DOHH2 (cell line): ENCODE measurements at regions not wholly inside any gene's neighbourhood (a gene's known extent, or its start where the extent isn't known, plus 50 kb on each side); places are given as distances from the start of the nearest gene placed in this dataset.

Experiments used
- H3F3A ChIP-seq: fragments of 200-600 bp; sonication (generic), shearing (Covaris generic); 2 replicates; pipeline ENCODE4 v1.6.0; 2016; ENCODE audit warnings: antibody characterized with exemption, mild to moderate bottlenecking; ENCODE audit not compliant: control insufficient read depth, insufficient read depth
- H3K27ac ChIP-seq: fragments of 200-600 bp; sonication (generic); 2 replicates; pipeline ENCODE4 v1.5.1; 2014; ENCODE audit warnings: low read depth, mild to moderate bottlenecking, low read length, moderate library complexity
- H3K27me3 ChIP-seq: fragments of 200-600 bp; sonication (generic); 2 replicates; pipeline ENCODE4 v1.6.1; 2014; ENCODE audit warnings: mild to moderate bottlenecking, low read length, mixed read lengths; ENCODE audit not compliant: control insufficient read depth
- H3K36me3 ChIP-seq: fragments of 200-600 bp; sonication (generic); 2 replicates; pipeline ENCODE4 v1.6.1; 2014; ENCODE audit warnings: mild to moderate bottlenecking, low read length, moderate library complexity, mixed read lengths; ENCODE audit not compliant: control insufficient read depth
- H3K4me1 ChIP-seq: fragments of 200-600 bp; sonication (generic); 2 replicates; pipeline ENCODE4 v1.6.1; 2014; ENCODE audit warnings: mild to moderate bottlenecking, low read length, mixed read lengths; ENCODE audit not compliant: control insufficient read depth
- H3K4me2 ChIP-seq: fragments of 200-600 bp; sonication (generic); 2 replicates; pipeline ENCODE4 v1.6.0; 2014; ENCODE audit warnings: mild to moderate bottlenecking, low read length, moderate library complexity
- H3K4me3 ChIP-seq: fragments of 200-600 bp; sonication (generic); 2 replicates; pipeline ENCODE4 v1.5.1; 2014; ENCODE audit warnings: mild to moderate bottlenecking, low read length, mixed read lengths
- H3K79me2 ChIP-seq: fragments of 200-600 bp; sonication (generic); 2 replicates; pipeline ENCODE4 v1.6.1; 2014; ENCODE audit warnings: mild to moderate bottlenecking, low read length, mixed read lengths; ENCODE audit not compliant: control insufficient read depth
- H3K9me2 ChIP-seq: fragments of 200-600 bp; sonication (generic); replicated peaks from 2 replicates; pipeline ENCODE4 v1.6.1; 2014; ENCODE audit warnings: mild to moderate bottlenecking, low read length, mixed read lengths; ENCODE audit not compliant: control insufficient read depth
- H3K9me3 ChIP-seq: fragments of 200-600 bp; sonication (generic); 2 replicates; pipeline ENCODE4 v1.6.1; 2014; ENCODE audit warnings: antibody characterized with exemption, low read length, mixed read lengths; ENCODE audit not compliant: control insufficient read depth, insufficient read depth
- H4K20me1 ChIP-seq: fragments of 200-600 bp; sonication (generic); 2 replicates; pipeline ENCODE4 v1.6.0; 2014; ENCODE audit warnings: low read depth, mild to moderate bottlenecking, antibody characterized with exemption, low read length, moderate library complexity; ENCODE audit not compliant: control insufficient read depth, insufficient read depth
- EZH2phosphoT487 ChIP-seq: fragments of 200-600 bp; sonication (generic); IDR thresholded peaks from 2 replicates; pipeline ENCODE4 v1.6.1; 2017; ENCODE audit warnings: borderline replicate concordance, mild to moderate bottlenecking, antibody characterized with exemption, low read length, moderate library complexity, mixed read lengths
- TF ChIP-seq, protein P1 (sequence below): fragments of 200-600 bp; sonication (generic); IDR thresholded peaks from one replicate; pipeline ENCODE4 v1.5.1; 2014; ENCODE audit warnings: antibody characterized with exemption, mild to moderate bottlenecking, low read depth, low read length; ENCODE audit not compliant: poor library complexity, severe bottlenecking

DNA sequence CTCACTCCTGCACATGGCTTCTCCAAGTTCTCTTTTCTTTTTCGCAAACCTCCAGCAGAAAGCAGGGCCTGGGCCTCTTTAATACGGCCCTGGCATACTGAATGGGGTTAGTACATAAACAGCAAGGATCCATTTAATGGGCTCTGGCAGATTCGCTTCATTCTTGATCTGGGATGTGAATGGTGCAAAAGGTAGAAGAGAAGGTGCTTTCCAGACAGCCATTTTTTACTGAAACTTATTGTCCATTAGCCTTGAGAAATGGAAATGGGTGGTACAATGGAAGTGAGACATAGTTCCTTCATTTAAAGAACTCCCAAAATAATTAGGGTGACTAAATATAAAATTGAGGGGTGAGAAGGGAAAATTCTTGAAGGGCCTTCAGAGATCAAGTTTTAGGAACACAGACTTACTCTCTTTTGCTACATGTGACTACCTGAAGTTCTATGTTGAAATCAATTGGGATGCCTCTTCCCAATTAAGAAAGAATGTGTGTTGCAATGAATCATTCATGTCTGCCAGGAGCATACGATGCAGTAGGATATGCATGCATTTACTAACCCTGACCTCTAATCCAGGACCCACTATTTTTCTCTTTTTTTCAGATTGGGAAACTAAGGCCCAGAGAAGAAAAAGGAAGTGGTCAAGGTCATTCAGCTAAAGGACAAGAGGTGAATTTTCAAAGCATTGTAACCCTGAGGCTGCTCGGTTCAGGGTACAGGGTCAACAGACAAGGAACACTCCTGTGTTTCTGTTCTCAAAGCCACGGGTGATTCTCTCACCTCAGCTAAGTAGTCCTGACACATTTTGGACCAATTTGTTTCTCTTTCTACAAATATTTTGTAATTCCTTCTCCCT, 144.1 kb downstream of the BBOX1 start:
- no peak for TF ChIP-seq EZH2phosphoT487
- TF ChIP-seq, protein P1, sequence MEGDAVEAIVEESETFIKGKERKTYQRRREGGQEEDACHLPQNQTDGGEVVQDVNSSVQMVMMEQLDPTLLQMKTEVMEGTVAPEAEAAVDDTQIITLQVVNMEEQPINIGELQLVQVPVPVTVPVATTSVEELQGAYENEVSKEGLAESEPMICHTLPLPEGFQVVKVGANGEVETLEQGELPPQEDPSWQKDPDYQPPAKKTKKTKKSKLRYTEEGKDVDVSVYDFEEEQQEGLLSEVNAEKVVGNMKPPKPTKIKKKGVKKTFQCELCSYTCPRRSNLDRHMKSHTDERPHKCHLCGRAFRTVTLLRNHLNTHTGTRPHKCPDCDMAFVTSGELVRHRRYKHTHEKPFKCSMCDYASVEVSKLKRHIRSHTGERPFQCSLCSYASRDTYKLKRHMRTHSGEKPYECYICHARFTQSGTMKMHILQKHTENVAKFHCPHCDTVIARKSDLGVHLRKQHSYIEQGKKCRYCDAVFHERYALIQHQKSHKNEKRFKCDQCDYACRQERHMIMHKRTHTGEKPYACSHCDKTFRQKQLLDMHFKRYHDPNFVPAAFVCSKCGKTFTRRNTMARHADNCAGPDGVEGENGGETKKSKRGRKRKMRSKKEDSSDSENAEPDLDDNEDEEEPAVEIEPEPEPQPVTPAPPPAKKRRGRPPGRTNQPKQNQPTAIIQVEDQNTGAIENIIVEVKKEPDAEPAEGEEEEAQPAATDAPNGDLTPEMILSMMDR, result no peak
- H3K4me2 ChIP-seq, result no peak overlapping the region
- H3F3A ChIP-seq, result no peaks in the 10 kb centered on the region
- no peaks in the 10 kb centered on the region for H3K9me3 ChIP-seq
- no peaks in the 10 kb centered on the region for H3K79me2 ChIP-seq
- no peaks in the 10 kb centered on the region for H4K20me1 ChIP-seq
- H3K4me1 ChIP-seq, result no peaks in the 10 kb centered on the region
- H3K27me3 ChIP-seq, result peaks cover 17% of the 10 kb centered on the region
- H3K9me2 ChIP-seq, result no peaks in the 10 kb centered on the region
- H3K4me3 ChIP-seq, result no peak overlapping the region
- H3K27ac ChIP-seq, result no peak overlapping the region
- H3K36me3 ChIP-seq, result no peaks in the 10 kb centered on the region

DNA sequence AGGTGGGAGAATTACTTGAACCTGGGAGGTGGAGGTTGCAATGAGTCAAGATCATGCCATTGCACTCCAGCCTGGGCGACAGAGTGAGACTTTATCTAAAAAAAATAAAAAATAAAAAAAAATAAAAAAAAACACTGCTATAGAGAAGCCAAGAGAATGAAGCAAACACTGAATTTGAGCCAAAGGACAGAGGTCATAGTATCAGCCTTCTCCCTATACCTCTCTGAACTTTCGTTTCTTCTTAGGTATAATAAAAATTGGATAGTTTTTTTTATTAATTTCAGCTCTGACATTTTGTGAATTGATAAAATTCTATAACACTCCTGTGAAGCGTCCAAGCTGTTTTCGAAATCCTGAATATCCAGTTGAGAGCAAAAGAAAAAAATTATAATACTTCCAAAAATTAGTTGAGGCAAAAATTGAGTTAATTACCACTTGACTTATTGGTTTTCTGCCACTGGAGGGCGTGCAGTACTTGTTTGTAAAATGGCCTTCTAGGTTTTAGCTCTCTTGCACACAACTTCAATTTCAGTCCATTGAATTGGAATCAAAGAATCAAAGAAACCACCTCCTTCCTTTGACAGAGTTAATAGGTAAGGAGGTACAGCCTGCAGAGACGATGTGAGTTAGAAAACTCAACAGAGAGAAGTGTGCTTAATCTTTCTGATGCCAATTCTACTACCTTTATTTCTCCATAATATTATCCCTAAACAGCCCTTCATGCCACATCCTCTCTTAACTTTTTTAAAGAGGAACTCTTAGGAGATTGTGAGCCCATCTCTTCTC, 143.2 kb downstream of the BBOX1 start:
- Histone ChIP-seq H3K4me1 (no peaks in the 10 kb centered on the region), H3K9me2 (no peaks in the 10 kb centered on the region), H4K20me1 (no peaks in the 10 kb centered on the region), H3K27ac (no peak overlapping the region), H3K36me3 (no peaks in the 10 kb centered on the region), H3K4me2 (no peak overlapping the region), H3K79me2 (no peaks in the 10 kb centered on the region), H3F3A (no peaks in the 10 kb centered on the region), H3K4me3 (no peak overlapping the region), H3K9me3 (no peaks in the 10 kb centered on the region), H3K27me3 (peaks cover 17% of the 10 kb centered on the region)
- TF ChIP-seq EZH2phosphoT487, result no peak
- TF ChIP-seq, protein P1, result peak; percentile 60

DNA sequence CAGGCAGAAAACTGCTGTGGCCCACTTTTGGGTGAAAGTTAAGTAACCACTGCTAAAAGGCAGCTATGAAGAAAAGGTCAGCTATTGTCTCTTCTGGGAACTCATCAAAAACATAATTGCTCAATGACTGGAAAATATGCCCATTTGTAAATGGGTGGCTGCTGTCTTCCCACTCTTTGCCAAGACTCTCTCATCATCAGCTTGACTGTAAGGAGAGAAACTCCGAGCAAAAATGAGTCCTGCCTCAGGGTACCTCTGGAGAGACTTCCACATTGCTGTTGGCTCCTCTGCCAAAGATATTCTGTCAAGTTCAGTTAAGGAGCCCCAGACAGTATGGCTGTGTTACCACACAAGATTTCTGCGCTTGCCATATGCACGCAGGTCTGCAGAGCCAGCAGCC, 138.7 kb downstream of the BBOX1 start:
- no peak overlapping the region for H3K4me2 ChIP-seq
- H3K27ac ChIP-seq, result no peak overlapping the region
- H3K9me3 ChIP-seq, result no peaks in the 10 kb centered on the region
- no peaks in the 10 kb centered on the region for H3K9me2 ChIP-seq
- H3F3A ChIP-seq, result no peaks in the 10 kb centered on the region
- H3K27me3 ChIP-seq, result no peaks in the 10 kb centered on the region
- H3K4me1 ChIP-seq, result no peaks in the 10 kb centered on the region
- no peaks in the 10 kb centered on the region for H4K20me1 ChIP-seq
- no peak for TF ChIP-seq EZH2phosphoT487
- TF ChIP-seq, protein P1, result no peak
- H3K79me2 ChIP-seq, result no peaks in the 10 kb centered on the region
- H3K4me3 ChIP-seq, result no peak overlapping the region
- H3K36me3 ChIP-seq, result no peaks in the 10 kb centered on the region
